Ovary (tissue), 7 donors: ENCODE measurements at regions not wholly inside any gene's neighbourhood (a gene's known extent, or its start where the extent isn't known, plus 50 kb on each side); places are given as distances from the start of the nearest gene placed in this dataset.

Source experiments
- DNase-seq, 5 donors: peaks; one replicate each; pipeline ENCODE4 v3.0.0-alpha.2; 2019 to 2020
- H3K27ac ChIP-seq, 2 donors: fragments of 200-600 bp; one replicate each; pipeline versions ENCODE4 v1.5.1 to v1.8.0; 2019 to 2022
- H3K27me3 ChIP-seq: fragments of 200-600 bp; one replicate; pipeline ENCODE4 v1.8.0; 2022
- H3K36me3 ChIP-seq: fragments of 200-600 bp; sonication (generic); one replicate; pipeline ENCODE4 v1.5.1; 2019
- H3K4me1 ChIP-seq: one replicate; pipeline ENCODE4 v1.8.1; 2013; ENCODE audit warnings: mild to moderate bottlenecking, moderate library complexity; ENCODE audit not compliant: insufficient read depth
- H3K4me3 ChIP-seq: fragments of 200-600 bp; sonication (generic); one replicate; pipeline ENCODE4 v1.5.1; 2017
- H3K9me3 ChIP-seq, 2 donors: fragments of 200-600 bp in 1 of 2; sonication (generic) in 1 of 2; one replicate each; pipeline versions ENCODE4 v1.5.1 to v1.8.1; 2013 to 2019; ENCODE audit warnings: mild to moderate bottlenecking in 1 of 2, moderate library complexity in 1 of 2
- CTCF ChIP-seq, 3 donors: fragments of 450-650 bp in 2 of 3; fragments of 200-600 bp in 1 of 3; IDR thresholded peaks; one replicate each; pipeline versions ENCODE4 v1.5.1 to v1.8.0; 2016 to 2022; ENCODE audit warnings: antibody characterized with exemption in 3 of 3, mild to moderate bottlenecking in 1 of 3
- EP300 ChIP-seq: sonication (generic); formaldehyde crosslinking; IDR thresholded peaks from one replicate; pipeline ENCODE4 v1.6.1; 2017; ENCODE audit warnings: antibody characterized with exemption
- POLR2A ChIP-seq: fragments of 450-650 bp; IDR thresholded peaks from one replicate; pipeline ENCODE4 v1.6.1; 2017; ENCODE audit warnings: antibody characterized with exemption, mild to moderate bottlenecking, moderate library complexity
- WGBS, 3 donors: extraction: QIAGEN DNeasy Blood & Tissue Kit in 1 of 3; methylation state at CpG; one replicate each; pipeline versions ENCODE4 v1.1.5 to v1.1.7; 2013 to 2017; 5-methylcytosine and 5-hydroxymethylcytosine counted together
- intact Hi-C, 4 donors: fragments of 100-400 bp; cut with DNase I; formaldehyde crosslinking; loops; one replicate each; pipeline versions ENCODE4 v1.11.0 to v1.15.1; 2022 to 2023
- donor health status: DM: no; HTN: no; CAD: no; lungs with moderate emphysema.
- donor health status: DM: no; HTN: no; CAD: no.
- donor health status: Bipolar disorder and iron deficiency.
- donor health status: DM: no; HTN: no; CAD: no.
- donor health status: DM: yes; HTN: yes; CAD: no.

GRCh38 chr1:54476530-54477109 lies 70.4 kb upstream of the SSBP3 start:
- Histone ChIP-seq H3K27ac (peak overlapping the region; percentile 36 to 84), H3K4me3 (no peak overlapping the region), H3K9me3 (no peaks in the 10 kb centered on the region), H3K4me1 (peaks cover 34% of the 10 kb centered on the region), H3K36me3 (no peaks in the 10 kb centered on the region), H3K27me3 (no peaks in the 10 kb centered on the region)
- DNase-seq: peak; percentile 43 to 71 (median 62)
- TF ChIP-seq CTCF (IDR thresholded peaks at IDR 0.05) (no peak), EP300 (no peak), POLR2A (no peak)
- intact Hi-C loops: no loop called here
- WGBS, 3 donors: 14 to 31% (median 27%) methylated on average over 4 of the region's 4 CpGs

- Histone ChIP-seq H3K27me3 (no peaks in the 10 kb centered on the region), H3K9me3 (no peaks in the 10 kb centered on the region), H3K27ac (peak overlapping the region; percentile 64 to 84), H3K36me3 (no peaks in the 10 kb centered on the region), H3K4me1 (peaks cover 32% of the 10 kb centered on the region), H3K4me3 (no peak overlapping the region)
- intact Hi-C loops: no loop called here
- 9 to 13% (median 12%) methylated on average over 10 of the region's 10 CpGs for WGBS, 3 donors
- DNase-seq: peak; percentile 54 to 70 (median 62)
- TF ChIP-seq CTCF (IDR thresholded peaks at IDR 0.05) (no peak), EP300 (no peak), POLR2A (no peak)
These were observed 69.8 kb upstream of the SSBP3 start for GRCh38 chr1:54475946-54476516.

- TF ChIP-seq EP300 (no peak), POLR2A (no peak), CTCF (IDR thresholded peaks at IDR 0.05) (no peak)
- peak; percentile 53 to 71 (median 67) for DNase-seq
- no peaks in the 10 kb centered on the region for H3K9me3 ChIP-seq
- 28 to 37% (median 37%) methylated on average over 19 to 21 of the region's 21 CpGs for WGBS, 3 donors
- H3K4me1 ChIP-seq: peaks cover 30% of the 10 kb centered on the region
- peak overlapping the region; percentile 64 to 84 for H3K27ac ChIP-seq
- intact Hi-C loops: no loop called here
- peak overlapping the region; percentile 38 for H3K4me3 ChIP-seq
- H3K36me3 ChIP-seq: no peaks in the 10 kb centered on the region
- H3K27me3 ChIP-seq: no peaks in the 10 kb centered on the region
These were observed 69.2 kb upstream of the SSBP3 start for GRCh38 chr1:54475357-54475881.

GRCh38 chr1:54474310-54475251 lies 68.4 kb upstream of the SSBP3 start:
- intact Hi-C loops: loop anchor here in 1 of 4 donors (5.0 kb wide), 1 partner anchor 62 kb away; no protein-coding TSS in a partner anchor
- 2 to 6% (median 5%) methylated on average over 22 to 47 of the region's 47 CpGs for WGBS, 3 donors

More at GRCh38 chr1:54474310-54475251, 68.4 kb upstream of the SSBP3 start:
- H3K27me3 ChIP-seq: no peaks in the 10 kb centered on the region
- peaks cover 21% of the 10 kb centered on the region for H3K4me1 ChIP-seq
- DNase-seq: peak; percentile 67 to 77 (median 72)
- H3K9me3 ChIP-seq: no peaks in the 10 kb centered on the region
- peak overlapping the region; percentile 64 to 84 for H3K27ac ChIP-seq
- peak overlapping the region; percentile 38 for H3K4me3 ChIP-seq
- no peaks in the 10 kb centered on the region for H3K36me3 ChIP-seq
- TF ChIP-seq CTCF (IDR thresholded peaks at IDR 0.05) (no peak), POLR2A (no peak), EP300 (no peak)
